GM21825 (cell line): ENCODE measurements at regions not wholly inside any gene's neighbourhood (a gene's known extent, or its start where the extent isn't known, plus 50 kb on each side); places are given as distances from the start of the nearest gene placed in this dataset.

Experiments
- ATAC-seq: cut with Tn5 transposase; IDR thresholded peaks from one replicate; pipeline ENCODE4 v1.9.1; 2021; ENCODE audit warnings: mild to moderate bottlenecking, moderate library complexity; ENCODE audit not compliant: unreplicated experiment

GRCh38 chr4:189436207-189436606 lies 504.5 kb upstream of the FRG1 start:
- ATAC-seq, result no peak

DNA sequence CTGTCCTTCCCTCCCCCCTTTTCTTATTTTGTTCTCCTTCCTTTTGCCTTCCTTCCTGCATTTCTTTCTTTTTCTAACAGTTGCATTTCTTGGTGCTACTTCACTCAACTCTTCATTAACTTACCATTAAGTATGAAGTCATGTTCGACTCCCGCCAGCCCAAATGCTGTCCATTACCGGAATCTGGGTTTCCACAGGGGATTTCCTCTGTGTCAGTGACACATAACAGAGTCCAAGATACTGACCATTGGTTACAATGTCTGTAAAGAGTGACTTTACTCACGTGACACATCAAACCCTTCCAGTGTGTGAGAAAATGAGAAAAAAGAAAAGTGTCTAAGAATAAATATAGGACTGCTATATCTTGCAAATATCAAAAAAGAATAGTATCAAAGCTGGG lies 500.0 kb upstream of the FRG1 start:
- no peak for ATAC-seq

DNA sequence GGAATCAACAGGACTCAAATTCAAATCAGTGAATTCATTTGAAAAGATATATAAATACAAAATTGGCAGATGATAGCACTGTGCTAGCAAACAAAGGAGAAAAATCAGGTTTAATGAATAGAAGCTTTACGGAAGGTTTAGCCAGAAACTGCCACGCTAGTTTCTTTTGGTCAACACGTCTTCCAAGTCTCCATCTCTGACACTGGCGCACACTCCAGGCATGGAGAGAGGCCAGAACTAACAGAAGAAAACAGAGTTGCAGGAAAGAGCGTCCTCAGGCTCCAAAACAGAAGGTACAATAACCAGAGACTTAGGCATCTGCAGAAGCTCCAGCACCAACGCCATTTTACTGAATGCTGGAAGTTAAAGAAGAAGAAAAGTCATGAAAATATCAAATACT lies 497.3 kb upstream of the FRG1 start:
- ATAC-seq, result no peak

DNA sequence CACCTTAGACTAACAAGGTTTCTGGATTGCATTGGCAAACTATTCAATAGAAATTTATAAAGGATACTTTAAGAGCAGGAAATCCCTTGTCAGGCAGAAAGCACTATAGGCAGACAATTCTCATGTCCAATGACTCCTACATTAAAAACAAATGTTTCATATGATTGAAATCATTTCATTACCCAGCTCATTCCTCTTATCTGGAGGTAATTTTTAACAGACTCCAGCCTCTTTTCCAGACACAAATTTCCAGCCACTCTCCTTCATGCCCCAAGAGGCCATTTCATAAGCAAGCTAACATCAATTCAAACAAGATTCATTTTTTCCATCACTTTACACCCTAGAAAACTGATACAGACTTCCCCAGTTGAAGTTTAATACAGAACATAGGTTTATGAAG lies 495.1 kb upstream of the FRG1 start:
- ATAC-seq, result no peak

DNA sequence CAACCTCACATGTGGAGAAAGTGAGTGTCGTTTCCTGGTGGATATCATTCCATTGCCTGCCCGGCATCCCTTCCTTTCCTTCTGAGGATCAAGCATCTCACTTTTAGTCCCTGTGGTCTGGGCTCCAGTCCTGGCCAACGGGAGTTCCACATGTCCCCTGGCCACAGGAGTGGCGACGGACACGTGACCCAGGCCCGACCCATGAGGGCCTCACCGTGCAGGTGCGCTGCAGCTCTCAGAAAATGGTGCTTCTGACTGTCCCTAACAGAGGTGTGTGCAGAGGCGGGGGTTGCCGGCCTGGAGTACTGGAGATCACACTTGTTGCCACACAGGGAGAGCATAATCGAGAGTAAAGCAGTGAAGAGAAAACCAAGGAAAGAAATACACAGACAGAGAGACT lies 476.9 kb upstream of the FRG1 start:
- ATAC-seq, result no peak

DNA sequence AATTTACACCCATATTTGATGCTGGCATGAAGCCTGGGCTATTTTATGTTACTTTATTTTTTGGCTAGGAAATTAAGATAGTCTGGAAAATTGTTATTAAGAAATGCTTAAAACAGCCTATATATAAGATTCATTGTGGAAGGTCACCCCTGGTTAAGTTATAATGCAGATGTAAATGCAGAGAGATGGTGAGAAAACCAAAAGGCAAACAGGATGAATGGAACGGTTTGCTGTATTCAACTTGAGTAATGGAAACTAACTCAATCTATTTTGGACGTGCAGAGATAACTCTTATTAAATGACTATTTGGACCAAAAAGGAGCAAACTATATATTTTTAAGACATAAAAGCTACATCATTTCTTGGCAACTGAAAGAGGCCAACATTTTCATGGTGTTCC lies 446.3 kb upstream of the FRG1 start:
- ATAC-seq, result no peak

DNA sequence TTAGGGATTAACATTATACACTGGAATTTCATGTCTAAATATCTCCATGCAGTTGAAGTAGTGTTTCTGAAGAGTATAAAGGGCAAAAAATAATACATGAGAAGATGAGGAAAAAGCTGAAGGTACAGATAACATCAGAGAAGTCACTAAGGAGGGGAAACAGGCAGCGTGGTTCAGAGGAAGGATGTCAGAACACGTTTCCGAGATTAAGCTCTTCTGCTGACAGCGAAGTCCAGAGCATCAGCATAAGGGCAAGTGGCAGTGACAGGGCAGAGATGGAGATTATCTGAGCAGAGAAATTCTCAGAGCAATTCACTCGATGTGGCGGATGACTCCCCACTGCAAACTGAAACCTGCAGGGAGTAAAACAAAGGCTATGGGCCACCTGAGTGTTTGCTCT lies 443.2 kb upstream of the FRG1 start:
- ATAC-seq, result no peak

DNA sequence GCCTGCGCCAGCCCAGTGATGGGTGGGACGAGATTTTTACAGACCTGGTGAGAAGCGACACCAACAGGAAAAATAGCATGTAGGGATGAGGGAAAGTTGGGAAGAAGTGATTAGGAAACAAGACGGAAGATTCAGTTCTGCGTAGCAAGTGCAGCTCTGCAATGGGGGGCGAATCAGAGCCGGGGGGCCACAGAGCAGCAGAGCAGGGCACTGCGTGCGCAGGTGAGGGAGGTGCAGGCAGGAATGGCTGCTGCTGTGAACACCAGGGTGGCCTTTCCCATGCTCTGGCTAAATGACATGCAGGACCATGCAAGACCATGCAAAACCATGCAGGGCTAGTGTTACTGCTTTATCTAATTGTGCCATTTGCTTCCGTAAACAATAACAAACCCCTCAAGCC lies 442.7 kb upstream of the FRG1 start:
- ATAC-seq, result no peak

GRCh38 chr4:189498457-189498856 lies 442.2 kb upstream of the FRG1 start:
- ATAC-seq, result no peak

DNA sequence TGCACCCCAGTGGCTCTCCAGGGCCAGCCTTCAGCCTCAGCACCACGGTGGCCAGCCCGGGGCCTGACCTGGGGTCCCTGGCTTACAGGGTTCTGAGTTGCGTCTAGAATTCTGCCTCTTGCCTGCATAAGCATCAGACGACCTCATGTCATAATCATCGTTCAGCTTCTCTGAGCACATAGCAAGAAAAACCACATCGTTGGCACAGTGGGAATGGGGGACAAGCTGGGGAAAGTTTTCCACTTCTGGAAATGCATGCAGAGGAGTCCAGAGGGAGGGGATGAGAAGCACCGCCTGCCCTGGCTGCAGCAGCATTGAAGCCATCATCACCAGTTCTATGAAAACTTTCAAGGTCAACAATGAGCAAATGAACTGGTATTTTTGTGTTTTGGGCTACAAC lies 441.0 kb upstream of the FRG1 start:
- no peak for ATAC-seq

GRCh38 chr4:189500970-189501369 lies 439.7 kb upstream of the FRG1 start:
- no peak for ATAC-seq

DNA sequence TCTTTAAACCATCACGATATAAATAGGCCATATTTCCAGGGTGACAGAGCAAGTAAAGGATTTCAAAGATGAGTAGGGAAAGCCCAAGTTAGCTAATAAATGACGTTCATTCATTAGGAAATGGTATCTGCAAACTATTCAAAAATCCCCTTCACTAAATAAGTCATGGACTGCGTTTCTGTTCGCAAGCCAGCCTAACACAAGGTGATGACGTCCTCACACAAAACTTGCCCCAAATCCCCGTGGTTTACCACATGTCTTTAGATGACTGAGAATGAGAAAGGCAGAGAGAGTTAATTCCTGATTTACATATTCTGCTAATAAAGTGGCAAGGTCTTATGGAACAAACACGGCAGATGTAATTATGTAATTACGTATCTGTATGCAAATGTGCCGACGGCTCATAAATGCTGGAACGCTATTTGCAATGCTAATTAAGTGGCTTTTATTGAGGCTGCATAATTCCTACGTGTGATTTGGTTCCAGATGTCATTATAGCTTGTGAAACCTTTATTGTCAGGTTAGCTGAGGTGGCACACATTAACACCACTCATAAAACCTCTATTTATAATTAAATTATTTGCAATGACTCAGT lies 437.7 kb upstream of the FRG1 start:
- no peak for ATAC-seq

DNA sequence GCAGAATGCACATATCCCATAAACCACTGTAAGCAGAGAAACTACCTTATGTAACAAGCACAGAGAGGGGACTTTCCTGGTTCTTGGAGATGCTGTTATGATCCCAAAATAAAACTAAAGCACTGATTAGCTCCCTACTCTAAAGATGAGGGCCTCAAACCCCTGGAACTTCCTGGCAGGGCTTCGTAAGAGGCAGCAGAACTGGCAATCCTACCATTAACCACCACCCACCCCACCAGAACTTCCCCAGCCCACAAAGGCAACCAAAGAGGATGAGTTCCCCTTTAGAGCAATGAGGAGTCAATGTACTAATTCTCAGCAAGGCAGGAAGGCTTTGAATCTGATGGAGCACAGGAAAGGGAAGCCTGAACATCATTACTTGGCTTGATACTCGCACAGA lies 436.5 kb upstream of the FRG1 start:
- ATAC-seq, result no peak

DNA sequence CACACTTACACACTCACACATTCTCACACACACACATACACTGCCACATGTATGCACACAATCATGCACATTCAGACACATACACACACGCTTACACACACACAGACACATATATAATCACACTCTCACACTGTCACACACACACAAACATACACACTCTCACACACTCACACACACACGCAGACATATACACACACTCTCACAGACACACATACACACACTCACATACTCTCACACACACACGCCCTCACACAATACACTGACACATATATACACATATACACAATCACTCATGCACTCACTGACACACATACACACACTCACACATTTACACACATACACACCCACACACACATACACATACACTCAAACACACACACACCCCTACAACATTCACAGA lies 435.3 kb upstream of the FRG1 start:
- ATAC-seq, result no peak

- no peak for ATAC-seq
Observed at GRCh38 chr4:189506080-189506479, 434.6 kb upstream of the FRG1 start.

GRCh38 chr4:189507060-189507459 lies 433.6 kb upstream of the FRG1 start:
- ATAC-seq, result no peak

DNA sequence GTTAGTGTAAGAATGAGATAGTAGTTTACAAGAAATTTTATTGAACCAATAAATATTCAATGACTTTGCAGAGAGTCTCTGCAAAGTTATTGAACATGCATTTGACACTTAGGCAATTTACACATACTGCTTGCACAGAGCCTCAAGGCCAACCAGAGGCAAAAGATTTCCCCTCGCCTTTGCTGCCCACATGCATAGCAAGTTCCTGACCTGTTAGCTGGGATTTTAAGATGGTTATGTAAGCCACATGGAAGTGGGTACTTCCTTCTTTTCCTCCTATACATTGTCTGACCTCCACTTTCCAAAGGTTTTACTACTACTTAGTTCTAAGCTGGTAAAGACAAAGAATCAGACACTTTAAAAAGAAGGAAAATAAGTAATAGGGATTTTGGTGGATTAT lies 430.1 kb upstream of the FRG1 start:
- ATAC-seq, result no peak

GRCh38 chr4:189511581-189511980 lies 429.1 kb upstream of the FRG1 start:
- no peak for ATAC-seq

GRCh38 chr4:189513421-189513820 lies 427.3 kb upstream of the FRG1 start:
- ATAC-seq, result no peak

DNA sequence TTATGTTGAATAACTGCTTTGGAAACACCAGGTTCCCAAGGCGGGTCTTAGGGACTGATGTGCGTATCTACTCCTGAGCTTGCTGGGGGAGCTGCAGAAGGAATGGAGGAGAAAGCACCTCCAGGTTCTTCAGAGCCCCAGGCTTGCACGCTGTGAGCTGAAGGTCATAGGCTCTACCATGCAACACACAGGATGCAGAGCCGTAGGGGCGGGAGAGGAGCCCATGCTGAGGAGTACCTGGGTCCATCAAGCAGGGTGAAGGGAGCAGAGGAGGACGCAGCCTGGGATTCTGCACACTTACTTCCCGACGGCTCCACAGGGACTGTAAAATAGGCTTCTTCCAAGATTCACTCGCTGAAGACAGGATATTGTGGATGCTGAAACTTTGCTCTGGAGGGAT lies 426.5 kb upstream of the FRG1 start:
- no peak for ATAC-seq

- ATAC-seq, result no peak
Observed at GRCh38 chr4:189516902-189517301, 423.8 kb upstream of the FRG1 start.

DNA sequence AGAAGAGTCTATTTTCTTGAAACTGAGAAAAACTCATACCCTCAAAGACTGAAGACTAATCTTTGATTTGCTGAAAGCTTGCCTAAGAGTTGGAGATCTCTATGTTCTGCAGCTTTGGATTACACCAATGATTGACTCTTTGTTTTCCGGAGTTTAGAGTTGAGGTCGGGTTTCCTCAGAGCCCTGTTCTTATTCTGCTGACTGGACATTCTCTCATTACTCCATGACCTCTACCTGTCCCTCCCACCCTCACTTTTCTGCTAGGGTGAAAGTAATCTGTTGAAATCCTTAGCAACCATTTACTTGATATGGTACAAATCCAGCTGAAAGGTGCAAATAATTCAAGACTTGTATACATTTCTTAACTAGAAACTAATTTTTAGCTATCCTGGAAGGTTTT lies 421.5 kb upstream of the FRG1 start:
- ATAC-seq, result no peak

- no peak for ATAC-seq
Observed at GRCh38 chr4:189525304-189525703, 415.4 kb upstream of the FRG1 start.

DNA sequence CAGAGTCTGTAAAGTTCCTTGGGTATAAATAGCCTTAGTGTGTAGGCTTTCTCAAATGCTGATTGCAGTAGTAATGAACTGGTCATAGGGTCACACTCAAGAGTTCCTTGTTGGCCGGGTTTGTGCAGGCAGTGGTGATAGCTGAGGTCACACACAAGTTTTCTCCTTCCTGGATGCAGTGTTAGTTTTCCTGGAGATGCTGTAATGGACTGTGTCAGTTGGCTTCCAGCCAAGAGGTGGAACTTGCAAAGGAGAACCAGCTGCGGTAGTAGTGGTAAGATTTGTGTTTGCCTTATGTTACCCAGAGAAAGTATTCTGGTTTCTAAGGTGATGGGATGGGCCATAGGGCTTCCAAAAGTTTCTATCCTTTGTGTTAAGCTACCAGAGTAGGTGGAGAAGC lies 409.8 kb upstream of the FRG1 start:
- no peak for ATAC-seq
